Psoas muscle (tissue), 7 donors: ENCODE measurements at regions not wholly inside any gene's neighbourhood (a gene's known extent, or its start where the extent isn't known, plus 50 kb on each side); places are given as distances from the start of the nearest gene placed in this dataset.

Experiments
- ATAC-seq, 4 donors: fragments of 200-7000 bp; cut with Tn5 transposase; one replicate each; pipeline ENCODE4 v1.9.1; 2020; ENCODE audit warnings: moderate library complexity in 3 of 4, mild to moderate bottlenecking in 2 of 4
- DNase-seq, 2 donors: peaks; one replicate each; pipeline ENCODE4 v3.0.0-alpha.2; 2020
- H3K27ac ChIP-seq: fragments of 200-600 bp; one replicate; pipeline ENCODE4 v1.8.0; 2022
- H3K27me3 ChIP-seq, 3 donors: fragments of 200-600 bp in 1 of 3; one replicate each; pipeline versions ENCODE4 v1.6.1 to v1.8.0; 2013 to 2022; ENCODE audit warnings: low read length in 2 of 3, mild to moderate bottlenecking in 2 of 3, moderate library complexity in 1 of 3; ENCODE audit not compliant: insufficient read depth in 3 of 3
- H3K36me3 ChIP-seq, 2 donors: fragments of 200-600 bp in 1 of 2; one replicate each; pipeline versions ENCODE4 v1.6.1 to v1.8.0; 2013 to 2022; ENCODE audit warnings: low read depth in 1 of 2, mild to moderate bottlenecking in 1 of 2, moderate library complexity in 1 of 2; ENCODE audit not compliant: insufficient read depth in 1 of 2
- H3K4me1 ChIP-seq: fragments of 200-600 bp; one replicate; pipeline ENCODE4 v1.8.0; 2022
- H3K4me3 ChIP-seq: fragments of 200-600 bp; one replicate; pipeline ENCODE4 v1.8.0; 2022; ENCODE audit warnings: mild to moderate bottlenecking
- H3K9me3 ChIP-seq: fragments of 200-600 bp; one replicate; pipeline ENCODE4 v1.8.0; 2022
- CTCF ChIP-seq: fragments of 200-600 bp; IDR thresholded peaks from one replicate; pipeline ENCODE4 v1.8.0; 2022; ENCODE audit warnings: antibody characterized with exemption
- WGBS, 3 donors: extraction: QIAGEN DNeasy Blood & Tissue Kit; methylation state at CpG; one replicate each; pipeline versions ENCODE4 v1.1.6 to v1.1.7; 2013; 5-methylcytosine and 5-hydroxymethylcytosine counted together
- intact Hi-C, 2 donors: fragments of 100-400 bp; cut with DNase I; formaldehyde crosslinking; loops; one replicate each; pipeline versions ENCODE4 v1.11.0 to v1.14.2; 2022
- donor health status: healthy with polysubstance abuse.
- donor health status: DM: no; HTN: no; CAD: no; lungs with moderate emphysema.
- donor health status: Bipolar disorder and iron deficiency.
- donor health status: healthy.
- donor health status: DM: yes; HTN: yes; CAD: no.
- donor health status: DM: no; HTN: no; CAD: no.
- donor health status: DM: yes; HTN: yes; CAD: no.

GRCh38 chrX:22628275-22628674 lies 355.6 kb downstream of the CBLL2 start:
- Histone ChIP-seq H3K4me1 (no peaks in the 10 kb centered on the region), H3K27ac (no peak overlapping the region), H3K4me3 (no peak overlapping the region), H3K36me3 (no peaks in the 10 kb centered on the region), H3K9me3 (no peaks in the 10 kb centered on the region), H3K27me3 (no peaks in the 10 kb centered on the region)
- no peak for TF ChIP-seq CTCF
- no peak for ATAC-seq
- 42 to 71% (median 65%) methylated on average over 2 of the region's 2 CpGs for WGBS, 3 donors
- intact Hi-C loops, result no loop called here
- DNase-seq, result no peak

DNA sequence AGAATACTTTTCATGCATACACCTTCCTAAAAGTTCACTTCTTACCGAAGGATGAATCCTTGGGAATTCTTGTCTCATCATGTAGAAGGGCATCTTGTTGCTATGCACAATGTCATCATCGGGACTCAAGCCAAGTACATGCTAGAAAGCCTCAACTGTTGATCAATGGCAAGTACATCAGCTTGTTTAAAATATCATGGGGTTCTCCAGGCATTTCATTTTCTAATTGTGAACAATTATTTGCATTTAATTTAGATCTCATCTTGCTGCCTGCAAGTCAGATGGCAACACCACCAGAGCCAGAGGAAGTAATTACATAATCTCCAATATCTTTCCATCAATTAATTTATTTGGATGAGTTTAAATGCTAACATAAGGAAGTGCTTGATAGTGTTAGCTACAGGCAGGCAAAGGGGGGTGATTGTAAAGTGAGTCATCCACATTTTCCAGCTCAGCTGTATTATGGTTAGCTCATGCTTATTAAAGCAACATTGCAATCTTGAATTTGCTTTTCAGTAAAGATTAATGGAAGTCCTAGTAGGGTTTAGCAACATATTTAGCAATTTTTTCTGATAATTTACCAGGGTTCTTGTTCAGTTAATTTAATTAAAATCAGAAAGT lies 356.5 kb downstream of the CBLL2 start:
- TF ChIP-seq CTCF, result no peak
- Histone ChIP-seq H3K4me3 (no peak overlapping the region), H3K4me1 (no peaks in the 10 kb centered on the region), H3K9me3 (no peaks in the 10 kb centered on the region), H3K27ac (no peak overlapping the region), H3K27me3 (no peaks in the 10 kb centered on the region), H3K36me3 (no peaks in the 10 kb centered on the region)
- WGBS, 3 donors, result 68 to 86% (median 84%) methylated on average over 2 of the region's 2 CpGs
- ATAC-seq, result no peak
- intact Hi-C loops, result no loop called here
- DNase-seq, result no peak

GRCh38 chrX:22634083-22634482 lies 361.4 kb downstream of the CBLL2 start:
- ATAC-seq (no peak), DNase-seq (no peak)
- no peaks in the 10 kb centered on the region for H3K36me3 ChIP-seq
- no peaks in the 10 kb centered on the region for H3K9me3 ChIP-seq
- TF ChIP-seq CTCF, result no peak
- 27 to 50% (median 29%) methylated on average over 4 of the region's 4 CpGs for WGBS, 3 donors
- H3K4me3 ChIP-seq, result no peak overlapping the region
- no peak overlapping the region for H3K27ac ChIP-seq
- intact Hi-C loops, result no loop called here
- H3K27me3 ChIP-seq, result no peaks in the 10 kb centered on the region
- no peaks in the 10 kb centered on the region for H3K4me1 ChIP-seq

DNA sequence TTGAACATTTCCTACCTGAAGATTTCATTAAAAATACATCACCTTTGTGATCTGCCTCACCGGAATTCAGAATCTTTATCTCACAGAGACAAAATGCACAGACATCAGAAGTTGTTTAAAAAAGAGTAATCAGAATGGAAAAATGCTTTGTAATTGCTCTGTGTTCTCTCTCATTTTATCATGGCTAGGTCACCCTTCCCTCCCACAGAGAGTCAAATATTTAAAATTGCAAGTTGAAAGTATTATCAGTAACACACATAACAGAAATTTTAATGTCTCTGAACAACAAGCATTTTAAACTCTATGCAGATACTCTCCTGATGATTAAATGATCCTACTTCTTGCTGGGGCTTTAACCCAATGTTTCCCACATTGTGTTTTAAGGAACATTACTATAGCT lies 362.0 kb downstream of the CBLL2 start:
- Histone ChIP-seq H3K4me1 (no peaks in the 10 kb centered on the region), H3K27ac (no peak overlapping the region), H3K27me3 (no peaks in the 10 kb centered on the region), H3K9me3 (no peaks in the 10 kb centered on the region), H3K4me3 (no peak overlapping the region), H3K36me3 (no peaks in the 10 kb centered on the region)
- ATAC-seq (no peak), DNase-seq (no peak)
- 74 to 80% (median 75%) methylated on average over 1 of the region's 1 CpG for WGBS, 3 donors
- intact Hi-C loops, result no loop called here
- TF ChIP-seq CTCF, result no peak

DNA sequence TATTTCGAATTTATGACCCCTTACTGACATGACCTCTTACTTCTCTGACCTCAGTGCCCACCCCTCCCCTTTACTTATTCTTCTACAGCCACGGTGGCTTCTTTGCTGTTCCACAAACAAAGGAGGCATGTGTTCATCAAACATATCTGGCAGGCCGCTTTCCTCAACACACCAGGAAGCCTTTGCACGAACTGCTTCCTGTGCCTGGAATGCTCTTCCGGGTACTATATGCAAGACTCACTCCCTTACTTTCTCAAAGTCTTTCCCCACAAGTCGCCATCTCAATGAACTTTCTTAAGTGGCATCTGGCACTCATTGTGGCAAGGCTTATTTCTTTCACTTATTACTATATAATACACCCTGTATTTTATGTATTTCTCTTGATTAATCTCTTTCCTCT lies 351.5 kb upstream of the DDX53 start:
- Histone ChIP-seq H3K27me3 (no peaks in the 10 kb centered on the region), H3K4me1 (no peaks in the 10 kb centered on the region), H3K36me3 (no peaks in the 10 kb centered on the region), H3K27ac (no peak overlapping the region), H3K9me3 (no peaks in the 10 kb centered on the region), H3K4me3 (no peak overlapping the region)
- intact Hi-C loops, result no loop called here
- DNase-seq, result no peak
- no peak for TF ChIP-seq CTCF
- WGBS, 3 donors, result 59 to 68% (median 65%) methylated on average over 6 of the region's 6 CpGs
- ATAC-seq, result no peak
